ENCODE measurements at regions not wholly inside any gene's neighbourhood (a gene's known extent, or its start where the extent isn't known, plus 50 kb on each side); places are given as distances from the start of the nearest gene placed in this dataset.

GRCh38 chr4:108483079-108483478 is 137.3 kb upstream of the RPL34 start:
- TF ChIP-seq CTCF (IDR thresholded peaks at IDR 0.05) (no peak), POLR2AphosphoS5 (IDR thresholded peaks at IDR 0.05) (no peak), EP300 (IDR thresholded peaks at IDR 0.05) (no peak)

Data from esophagus muscularis mucosa (tissue), 4 donors.